GM21526 (cell line): ENCODE measurements at regions not wholly inside any gene's neighbourhood (a gene's known extent, or its start where the extent isn't known, plus 50 kb on each side); places are given as distances from the start of the nearest gene placed in this dataset.

Experiments
- ATAC-seq: cut with Tn5 transposase; IDR thresholded peaks from one replicate; pipeline ENCODE4 v1.9.1; 2021; ENCODE audit warnings: moderate library complexity; ENCODE audit not compliant: unreplicated experiment, low FRiP score

DNA sequence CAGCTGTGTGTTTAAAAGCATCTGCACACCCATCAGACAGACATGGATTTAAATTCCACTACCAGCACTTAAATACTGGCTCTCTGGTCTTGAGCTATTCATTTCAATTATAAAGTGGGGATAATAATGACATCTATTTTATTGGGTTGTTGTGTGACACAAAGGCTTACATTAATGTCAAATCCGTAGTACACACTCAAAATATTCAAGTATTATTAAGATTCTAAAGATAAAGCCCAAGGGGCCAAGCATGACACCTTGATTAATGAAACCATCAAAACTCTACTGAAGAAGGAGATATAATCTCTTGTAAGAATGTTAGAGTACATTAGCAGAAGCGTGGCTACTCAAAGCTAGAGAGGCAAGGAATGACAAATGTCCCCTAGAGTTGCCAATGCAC, 743.0 kb downstream of the KCTD16 start:
- ATAC-seq = no peak

- ATAC-seq = no peak
These were observed 725.8 kb downstream of the KCTD16 start for GRCh38 chr5:144896473-144896872.

DNA sequence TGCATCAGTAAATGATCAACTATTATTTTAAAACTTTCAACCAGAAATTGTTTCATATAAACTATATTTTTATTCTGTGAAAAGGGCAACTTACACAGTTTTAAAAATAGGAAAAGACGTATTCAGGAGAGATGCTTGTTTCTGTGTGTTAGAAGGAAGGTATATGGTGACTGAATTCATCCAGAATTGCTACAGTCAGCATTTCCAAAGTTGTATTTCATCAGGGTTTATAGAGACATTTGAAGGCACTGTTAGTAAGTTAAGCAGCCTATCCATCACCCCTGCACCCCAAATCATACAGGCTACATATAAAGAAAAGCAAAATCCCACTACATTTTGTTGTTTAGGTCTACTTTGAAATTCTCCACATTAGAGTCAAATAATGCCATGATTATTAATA, 716.0 kb downstream of the KCTD16 start:
- no peak for ATAC-seq

GRCh38 chr5:144882739-144883283, 712.1 kb downstream of the KCTD16 start:
- no peak for ATAC-seq

DNA sequence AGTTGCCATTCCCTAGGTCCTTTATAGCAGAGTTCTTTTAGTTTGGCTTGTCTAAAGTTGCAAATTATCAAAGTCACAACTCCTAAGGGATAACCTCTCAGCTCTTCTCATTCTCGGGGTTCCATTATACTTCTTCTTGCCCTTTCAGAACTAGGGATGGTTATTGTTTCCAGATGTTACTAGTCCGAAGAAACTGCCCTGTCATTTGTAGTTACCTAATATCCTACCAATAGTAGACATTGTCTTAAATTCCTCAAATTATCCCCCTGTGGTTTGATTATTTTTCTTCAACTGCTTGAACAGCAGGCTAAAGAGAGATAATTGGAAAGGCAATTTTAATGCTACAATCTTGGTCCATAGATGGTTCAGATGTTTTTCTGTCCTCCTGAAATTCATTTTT, 709.8 kb downstream of the KCTD16 start:
- ATAC-seq = no peak

- ATAC-seq = no peak
These were observed 706.3 kb downstream of the KCTD16 start for GRCh38 chr5:144876990-144877389.

GRCh38 chr5:144873076-144873475, 702.4 kb downstream of the KCTD16 start:
- no peak for ATAC-seq

DNA sequence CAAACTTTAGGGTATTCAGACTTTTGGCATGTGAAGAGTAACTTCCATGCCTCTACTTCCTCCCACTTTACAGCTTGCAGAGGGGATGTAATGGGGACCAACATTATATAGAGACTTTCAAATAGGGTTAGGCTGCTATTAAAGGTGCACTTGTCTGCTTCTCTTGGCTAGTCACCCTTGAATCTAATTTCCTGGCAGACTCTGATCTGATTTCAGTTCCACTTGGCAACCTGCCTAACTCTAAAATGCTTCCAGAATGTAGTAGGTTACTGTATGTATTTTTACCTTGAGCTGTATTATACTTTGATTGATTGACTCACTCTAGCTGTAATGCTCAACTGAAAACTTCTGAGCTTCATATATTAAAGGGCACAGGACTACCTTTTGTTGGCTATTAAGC, 693.4 kb downstream of the KCTD16 start:
- ATAC-seq = no peak

GRCh38 chr5:144857454-144857853, 686.8 kb downstream of the KCTD16 start:
- no peak for ATAC-seq

DNA sequence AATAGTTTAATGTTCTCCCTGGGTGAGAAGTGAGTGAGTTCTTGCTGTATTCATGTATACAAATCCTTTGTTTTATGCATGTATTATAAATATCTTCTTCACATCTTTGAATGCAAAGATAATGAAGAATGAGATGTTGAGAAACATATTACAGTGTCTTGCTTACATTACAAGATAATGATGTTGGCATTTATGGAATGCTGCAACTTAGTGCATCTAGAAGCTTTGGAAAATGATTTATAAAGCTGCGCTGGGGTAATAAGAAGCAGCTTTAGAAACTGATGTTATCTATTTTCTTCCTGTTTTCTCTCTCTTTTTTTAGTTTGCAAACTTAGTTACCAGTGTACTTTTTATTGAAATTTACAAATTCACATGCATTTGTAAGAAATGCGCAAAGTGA, 673.4 kb downstream of the KCTD16 start:
- ATAC-seq = no peak

DNA sequence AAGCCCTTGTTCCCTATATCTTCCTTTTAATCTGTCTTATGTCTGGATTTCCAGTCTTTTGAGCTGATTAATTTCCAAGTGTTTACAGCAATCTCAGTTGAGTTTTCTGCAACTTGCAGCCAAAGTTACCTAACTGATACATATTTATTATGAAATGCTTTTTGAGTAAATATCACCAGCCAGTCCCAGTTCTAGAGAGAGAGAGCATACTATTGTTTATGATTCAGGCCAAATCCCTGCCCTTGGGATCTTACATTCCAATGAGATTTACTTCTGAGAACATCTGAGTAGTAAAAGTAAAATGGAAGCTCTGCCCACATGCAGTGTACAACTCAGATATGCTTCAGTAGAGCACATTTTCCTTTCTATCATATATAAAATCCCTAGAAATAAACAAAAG, 661.7 kb downstream of the KCTD16 start:
- ATAC-seq = no peak

DNA sequence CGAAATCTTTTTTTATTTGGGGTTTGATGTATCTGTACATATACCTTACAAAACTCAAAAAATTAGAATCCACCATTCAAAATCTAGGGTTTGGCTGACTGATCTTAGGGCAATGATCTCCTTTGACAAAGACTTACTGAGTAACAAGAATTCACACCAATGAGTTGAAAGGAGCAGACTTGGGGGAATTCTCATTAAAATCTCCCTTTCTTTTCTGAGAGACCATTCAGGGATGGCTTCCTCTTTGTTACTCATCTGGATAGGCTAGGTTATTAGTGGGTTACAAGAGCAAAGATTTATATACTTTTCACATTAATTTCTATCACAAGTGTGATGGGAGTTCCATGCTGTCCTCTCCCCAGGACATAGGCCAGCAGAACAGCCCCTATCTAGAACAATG, 661.0 kb downstream of the KCTD16 start:
- ATAC-seq = no peak

GRCh38 chr5:144822503-144822902, 651.8 kb downstream of the KCTD16 start:
- no peak for ATAC-seq

- no peak for ATAC-seq
These were observed 649.6 kb downstream of the KCTD16 start for GRCh38 chr5:144820278-144820677.

DNA sequence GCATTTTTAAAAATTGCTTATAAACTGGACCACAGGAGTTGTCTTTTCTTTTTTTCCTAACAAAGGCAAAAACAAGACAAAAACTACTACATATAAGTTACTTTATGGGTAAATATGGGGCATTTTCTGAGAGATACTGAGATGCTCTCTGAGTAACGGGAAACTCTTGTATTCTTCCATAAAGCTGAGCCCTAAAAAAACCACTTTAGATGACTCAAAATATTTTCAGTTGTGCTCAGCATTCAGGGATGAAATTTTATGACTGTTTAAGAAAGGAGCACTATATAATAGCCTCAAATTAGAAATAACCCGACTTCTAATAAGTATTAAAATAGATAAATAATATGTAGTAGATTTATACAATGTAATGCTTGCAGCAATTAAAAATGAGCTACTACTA, 644.5 kb downstream of the KCTD16 start:
- ATAC-seq = no peak

GRCh38 chr5:144812763-144813162, 642.1 kb downstream of the KCTD16 start:
- no peak for ATAC-seq

GRCh38 chr5:144800169-144800568, 629.5 kb downstream of the KCTD16 start:
- ATAC-seq = no peak

GRCh38 chr5:144798595-144798994, 627.9 kb downstream of the KCTD16 start:
- ATAC-seq = no peak

GRCh38 chr5:144794922-144795321, 624.2 kb downstream of the KCTD16 start:
- no peak for ATAC-seq

- ATAC-seq = no peak
These were observed 617.9 kb downstream of the KCTD16 start for GRCh38 chr5:144788556-144788955.

DNA sequence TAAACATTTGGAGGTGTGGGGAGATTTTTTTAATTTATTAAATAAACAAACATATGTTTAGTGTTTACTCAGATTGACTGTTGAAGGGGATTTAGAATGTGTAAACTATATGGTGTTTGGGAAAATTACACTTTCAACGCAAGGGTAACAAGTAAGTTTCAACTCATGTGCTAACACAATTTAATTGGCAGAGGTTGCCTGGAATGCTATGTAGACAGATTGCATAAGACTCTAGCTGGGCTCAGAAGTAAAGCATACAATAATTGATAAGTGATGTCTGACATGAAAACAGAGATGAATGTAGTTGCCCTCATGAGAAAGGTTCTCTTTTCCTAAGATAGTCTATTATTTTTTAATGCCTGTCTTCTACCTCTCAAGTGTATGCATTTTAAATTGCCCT, 617.4 kb downstream of the KCTD16 start:
- ATAC-seq = no peak

DNA sequence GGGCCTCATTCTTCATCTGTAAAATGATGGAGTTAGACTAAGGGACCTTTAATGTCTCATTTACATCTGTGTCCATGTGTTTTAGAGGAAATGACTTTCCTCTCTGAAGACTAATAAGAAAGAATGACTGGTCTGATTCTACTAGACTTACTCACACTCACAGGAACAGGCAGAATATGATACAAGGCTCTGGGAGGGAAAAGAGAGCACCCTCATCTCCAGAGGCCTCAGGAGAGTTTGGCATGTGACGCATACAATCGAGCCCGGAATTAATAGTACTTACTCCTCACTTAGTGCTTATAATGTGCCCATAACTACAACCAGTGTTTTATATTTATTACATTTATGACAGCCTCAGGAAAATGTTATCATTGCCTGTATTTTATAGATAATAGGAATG, 608.7 kb downstream of the KCTD16 start:
- ATAC-seq = no peak

GRCh38 chr5:144778561-144778960, 607.9 kb downstream of the KCTD16 start:
- ATAC-seq = no peak
